ENCODE measurements at regions not wholly inside any gene's neighbourhood (a gene's known extent, or its start where the extent isn't known, plus 50 kb on each side); places are given as distances from the start of the nearest gene placed in this dataset.

GRCh38 chrX:7266288-7266687, 118.3 kb upstream of the PUDP start:
- Mint-ChIP-seq H3K9me3 (ENCODE audit: unreplicated experiment) (peaks cover 4% of the 10 kb centered on the region), H3K27ac (ENCODE audit: unreplicated experiment) (no peak overlapping the region), H3K36me3 (ENCODE audit: unreplicated experiment) (no peaks in the 10 kb centered on the region), H3K4me3 (ENCODE audit: unreplicated experiment) (no peak overlapping the region), H3K4me1 (ENCODE audit: unreplicated experiment) (peaks cover 11% of the 10 kb centered on the region), H3K27me3 (ENCODE audit: unreplicated experiment) (no peaks in the 10 kb centered on the region)
- TF ChIP-seq CTCF (IDR thresholded peaks at IDR 0.05): no peak
- DNase-seq (ENCODE audit: extremely low spot score, unreplicated experiment): no peak

- peaks cover 4% of the 10 kb centered on the region for H3K9me3 Mint-ChIP-seq (ENCODE audit: unreplicated experiment)
- H3K27me3 Mint-ChIP-seq (ENCODE audit: unreplicated experiment): no peaks in the 10 kb centered on the region
- H3K27ac Mint-ChIP-seq (ENCODE audit: unreplicated experiment): no peak overlapping the region
- DNase-seq (ENCODE audit: extremely low spot score, unreplicated experiment): no peak
- no peak for TF ChIP-seq CTCF (IDR thresholded peaks at IDR 0.05)
- H3K4me1 Mint-ChIP-seq (ENCODE audit: unreplicated experiment): no peaks in the 10 kb centered on the region
- H3K36me3 Mint-ChIP-seq (ENCODE audit: unreplicated experiment): peaks cover 2% of the 10 kb centered on the region
- H3K4me3 Mint-ChIP-seq (ENCODE audit: unreplicated experiment): no peak overlapping the region
These were observed 116.4 kb upstream of the PUDP start for GRCh38 chrX:7264399-7264798.

GRCh38 chrX:7263961-7264360, 116.0 kb upstream of the PUDP start:
- Mint-ChIP-seq H3K27ac (ENCODE audit: unreplicated experiment) (no peak overlapping the region), H3K4me1 (ENCODE audit: unreplicated experiment) (no peaks in the 10 kb centered on the region), H3K36me3 (ENCODE audit: unreplicated experiment) (peaks cover 3% of the 10 kb centered on the region), H3K27me3 (ENCODE audit: unreplicated experiment) (no peaks in the 10 kb centered on the region), H3K9me3 (ENCODE audit: unreplicated experiment) (peaks cover 4% of the 10 kb centered on the region), H3K4me3 (ENCODE audit: unreplicated experiment) (no peak overlapping the region)
- DNase-seq (ENCODE audit: extremely low spot score, unreplicated experiment): no peak
- no peak for TF ChIP-seq CTCF (IDR thresholded peaks at IDR 0.05)

GRCh38 chrX:7263330-7263729, 115.4 kb upstream of the PUDP start:
- no peak for TF ChIP-seq CTCF (IDR thresholded peaks at IDR 0.05)
- Mint-ChIP-seq H3K4me3 (ENCODE audit: unreplicated experiment) (no peak overlapping the region), H3K27ac (ENCODE audit: unreplicated experiment) (no peak overlapping the region), H3K4me1 (ENCODE audit: unreplicated experiment) (no peaks in the 10 kb centered on the region), H3K9me3 (ENCODE audit: unreplicated experiment) (peaks cover 4% of the 10 kb centered on the region), H3K36me3 (ENCODE audit: unreplicated experiment) (peaks cover 5% of the 10 kb centered on the region), H3K27me3 (ENCODE audit: unreplicated experiment) (no peaks in the 10 kb centered on the region)
- no peak for DNase-seq (ENCODE audit: extremely low spot score, unreplicated experiment)

- no peak overlapping the region for H3K4me3 Mint-ChIP-seq (ENCODE audit: unreplicated experiment)
- TF ChIP-seq CTCF (IDR thresholded peaks at IDR 0.05): no peak
- H3K27me3 Mint-ChIP-seq (ENCODE audit: unreplicated experiment): no peaks in the 10 kb centered on the region
- H3K27ac Mint-ChIP-seq (ENCODE audit: unreplicated experiment): no peak overlapping the region
- H3K9me3 Mint-ChIP-seq (ENCODE audit: unreplicated experiment): peaks cover 4% of the 10 kb centered on the region
- DNase-seq (ENCODE audit: extremely low spot score, unreplicated experiment): no peak
- peaks cover 5% of the 10 kb centered on the region for H3K36me3 Mint-ChIP-seq (ENCODE audit: unreplicated experiment)
- no peaks in the 10 kb centered on the region for H3K4me1 Mint-ChIP-seq (ENCODE audit: unreplicated experiment)
These were observed 114.6 kb upstream of the PUDP start for GRCh38 chrX:7262551-7262950.
